ENCODE measurements at regions not wholly inside any gene's neighbourhood (a gene's known extent, or its start where the extent isn't known, plus 50 kb on each side); places are given as distances from the start of the nearest gene placed in this dataset.
"Not testable (repeated sequence)": the region's sequence is repeated elsewhere in the genome, so short reads cannot be mapped to it uniquely, and the experiment has no call there.

DNA sequence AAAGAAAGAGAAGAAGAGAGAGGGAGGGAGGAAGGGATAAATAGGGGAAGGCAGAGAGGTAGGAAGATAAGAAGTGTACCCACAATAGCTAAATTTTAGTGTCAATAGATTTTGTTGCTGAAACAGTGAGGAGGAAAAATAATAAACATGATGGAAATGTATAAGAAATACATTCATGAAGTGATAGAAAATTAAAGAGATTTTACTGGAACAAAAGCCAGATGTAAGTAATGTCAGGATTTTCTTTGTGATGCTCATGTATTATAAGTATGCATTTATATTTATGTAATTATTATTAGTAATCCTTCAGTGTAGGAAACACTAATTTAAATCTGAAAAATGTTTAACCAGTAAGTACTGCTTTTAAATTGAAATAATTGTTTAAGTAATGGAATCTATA is 1125.2 kb upstream of the FANCL start:
- no peak overlapping the region for H3K27ac ChIP-seq (ENCODE audit: low read depth, low read length)

DNA sequence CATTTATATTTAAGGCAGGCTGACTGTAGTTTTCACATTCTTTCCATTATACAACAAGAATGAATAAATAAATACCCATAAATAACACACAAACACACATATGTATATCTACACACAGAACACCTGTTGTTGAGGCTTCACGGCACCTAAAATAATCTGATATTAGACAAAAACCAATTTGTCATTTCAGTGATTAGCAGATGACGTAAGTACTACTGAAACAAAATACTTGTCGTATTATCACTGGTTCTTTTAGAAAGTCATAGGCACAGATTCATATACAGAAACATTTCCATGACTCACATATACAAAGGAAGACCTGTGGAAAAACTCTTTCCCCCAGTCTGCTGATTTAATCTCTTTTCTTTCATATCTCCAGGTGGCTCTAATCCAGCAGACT is 1113.4 kb upstream of the FANCL start:
- Histone ChIP-seq H3K27ac (ENCODE audit: low read depth, low read length) (no peak overlapping the region), H3K36me3 (ENCODE audit: control insufficient read depth, insufficient read depth, low read length) (no peaks in the 10 kb centered on the region), H3K4me3 (ENCODE audit: low read length) (no peak overlapping the region), H3K4me1 (ENCODE audit: control insufficient read depth, insufficient read depth, low read length) (no peaks in the 10 kb centered on the region), H3K27me3 (ENCODE audit: control insufficient read depth, insufficient read depth, low read length) (no peaks in the 10 kb centered on the region), H3K9ac (ENCODE audit: low read length) (no peak overlapping the region)

More for the DNA sequence above, 1125.2 kb upstream of the FANCL start:
- no peaks in the 10 kb centered on the region for H3K36me3 ChIP-seq (ENCODE audit: control insufficient read depth, insufficient read depth, low read length)
- H3K27me3 ChIP-seq (ENCODE audit: control insufficient read depth, insufficient read depth, low read length), result no peaks in the 10 kb centered on the region
- H3K4me1 ChIP-seq (ENCODE audit: control insufficient read depth, insufficient read depth, low read length), result no peaks in the 10 kb centered on the region
- no peak overlapping the region for H3K4me3 ChIP-seq (ENCODE audit: low read length)
- H3K9ac ChIP-seq (ENCODE audit: low read length), result no peak overlapping the region

DNA sequence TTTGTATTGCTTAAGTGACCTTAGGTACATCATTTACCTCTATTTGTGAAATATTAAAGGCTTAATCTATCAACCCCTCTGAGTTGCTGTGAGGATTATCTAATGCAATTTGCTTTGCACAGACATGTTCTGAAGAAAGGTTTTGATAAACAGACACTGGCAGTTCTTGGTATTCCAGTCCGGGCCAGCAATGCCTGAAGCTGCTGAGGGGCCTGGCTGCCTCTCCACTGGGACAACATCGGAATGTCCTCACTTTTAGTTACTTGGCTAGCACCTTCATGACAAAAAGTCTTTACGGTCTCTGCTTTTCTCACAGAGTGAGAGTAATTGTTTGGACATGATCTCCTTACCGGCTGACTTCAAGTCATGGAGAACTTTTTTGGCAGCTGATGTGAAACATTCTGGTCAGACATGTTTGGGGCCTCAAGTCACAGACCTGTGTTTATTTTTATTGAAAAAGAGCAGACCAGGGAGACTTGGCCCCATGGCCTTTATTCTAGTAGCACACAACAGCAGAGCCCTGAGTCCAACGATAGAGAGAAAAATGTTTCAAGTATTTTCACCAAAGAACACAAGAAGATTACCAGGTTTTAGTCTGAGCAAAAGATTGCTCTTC is 1112.3 kb upstream of the FANCL start:
- H3K4me3 ChIP-seq (ENCODE audit: low read length), result no peak overlapping the region
- no peaks in the 10 kb centered on the region for H3K36me3 ChIP-seq (ENCODE audit: control insufficient read depth, insufficient read depth, low read length)
- no peak overlapping the region for H3K9ac ChIP-seq (ENCODE audit: low read length)
- no peak overlapping the region for H3K27ac ChIP-seq (ENCODE audit: low read depth, low read length)
- H3K4me1 ChIP-seq (ENCODE audit: control insufficient read depth, insufficient read depth, low read length), result no peaks in the 10 kb centered on the region
- H3K27me3 ChIP-seq (ENCODE audit: control insufficient read depth, insufficient read depth, low read length), result no peaks in the 10 kb centered on the region

DNA sequence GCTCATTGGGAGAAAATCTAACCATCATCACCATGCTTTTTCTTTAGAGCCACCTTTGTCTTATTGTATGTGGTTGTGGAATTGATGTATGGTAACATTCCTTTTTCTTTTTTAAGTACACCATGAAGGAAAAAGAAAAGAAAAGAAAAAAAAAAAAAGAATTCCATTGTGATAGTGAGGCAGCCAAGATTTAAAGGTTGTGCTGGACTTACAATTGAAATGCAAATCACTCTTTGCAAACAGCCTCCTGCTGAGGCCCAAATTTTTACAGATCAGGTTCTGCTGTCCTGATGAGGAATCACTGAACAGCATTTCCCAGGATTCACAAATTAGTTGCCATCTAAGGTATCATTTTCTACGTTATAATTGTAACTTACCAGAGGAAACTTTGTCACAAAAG is 1101.0 kb upstream of the FANCL start:
- Histone ChIP-seq H3K9ac (ENCODE audit: low read length) (no peak overlapping the region), H3K4me3 (ENCODE audit: low read length) (no peak overlapping the region), H3K27ac (ENCODE audit: low read depth, low read length) (no peak overlapping the region), H3K27me3 (ENCODE audit: control insufficient read depth, insufficient read depth, low read length) (no peaks in the 10 kb centered on the region), H3K36me3 (ENCODE audit: control insufficient read depth, insufficient read depth, low read length) (no peaks in the 10 kb centered on the region), H3K4me1 (ENCODE audit: control insufficient read depth, insufficient read depth, low read length) (no peaks in the 10 kb centered on the region)

DNA sequence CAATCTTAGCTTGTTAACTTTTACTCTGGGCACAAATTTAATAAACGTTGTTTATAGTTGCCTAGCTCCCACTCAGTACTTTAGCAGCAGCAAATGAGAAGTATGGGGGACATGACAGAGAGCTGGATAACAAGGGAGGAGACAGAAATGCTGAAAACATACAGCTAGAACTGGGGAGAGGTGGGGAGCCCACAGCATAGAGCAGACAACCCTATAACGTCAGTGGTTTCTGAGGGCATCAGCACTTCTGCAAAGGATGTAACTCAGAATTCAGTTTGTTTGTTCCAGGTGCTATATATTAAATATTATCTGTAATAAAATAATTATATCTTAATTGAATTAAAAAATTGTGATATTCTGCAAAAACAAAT is 1098.7 kb upstream of the FANCL start:
- Histone ChIP-seq H3K9ac (ENCODE audit: low read length) (no peak overlapping the region), H3K36me3 (ENCODE audit: control insufficient read depth, insufficient read depth, low read length) (no peaks in the 10 kb centered on the region), H3K4me3 (ENCODE audit: low read length) (no peak overlapping the region), H3K27ac (ENCODE audit: low read depth, low read length) (no peak overlapping the region), H3K4me1 (ENCODE audit: control insufficient read depth, insufficient read depth, low read length) (no peaks in the 10 kb centered on the region), H3K27me3 (ENCODE audit: control insufficient read depth, insufficient read depth, low read length) (no peaks in the 10 kb centered on the region)

DNA sequence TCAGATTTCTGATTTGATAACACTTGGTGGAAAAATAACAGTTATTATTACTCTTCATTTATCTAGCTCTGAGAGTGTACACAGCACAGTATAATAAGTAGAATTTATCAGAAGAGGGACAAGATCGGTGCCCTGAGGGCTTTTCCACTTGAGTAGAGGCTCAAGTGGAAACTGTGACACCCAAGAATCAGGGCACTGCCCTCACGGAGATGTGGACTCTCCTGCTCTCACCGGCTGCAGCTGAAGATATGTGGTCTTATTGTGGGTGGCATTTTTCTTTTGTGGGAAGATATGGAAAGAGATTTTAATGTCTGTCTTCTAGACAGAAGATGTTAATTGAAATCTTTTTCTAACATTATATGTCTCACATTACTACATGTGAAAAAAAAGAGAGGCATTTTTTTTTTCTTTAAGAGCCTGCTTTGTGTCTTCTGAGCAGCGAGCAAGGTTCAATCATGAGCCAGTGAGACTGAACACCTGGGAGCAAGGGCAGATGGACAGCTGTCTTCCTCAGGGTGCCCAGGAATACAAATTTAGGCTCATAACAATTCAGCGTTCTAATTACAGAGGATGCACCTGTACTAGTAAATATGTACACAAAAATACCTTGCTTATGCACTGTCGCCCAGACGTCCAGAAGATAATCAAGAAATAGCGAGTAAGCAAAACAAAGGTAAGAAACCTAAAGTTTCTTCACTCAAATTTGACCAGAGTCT is 1098.2 kb upstream of the FANCL start:
- Histone ChIP-seq H3K4me3 (ENCODE audit: low read length) (no peak overlapping the region), H3K4me1 (ENCODE audit: control insufficient read depth, insufficient read depth, low read length) (no peaks in the 10 kb centered on the region), H3K27ac (ENCODE audit: low read depth, low read length) (no peak overlapping the region), H3K36me3 (ENCODE audit: control insufficient read depth, insufficient read depth, low read length) (no peaks in the 10 kb centered on the region), H3K27me3 (ENCODE audit: control insufficient read depth, insufficient read depth, low read length) (no peaks in the 10 kb centered on the region), H3K9ac (ENCODE audit: low read length) (no peak overlapping the region)

DNA sequence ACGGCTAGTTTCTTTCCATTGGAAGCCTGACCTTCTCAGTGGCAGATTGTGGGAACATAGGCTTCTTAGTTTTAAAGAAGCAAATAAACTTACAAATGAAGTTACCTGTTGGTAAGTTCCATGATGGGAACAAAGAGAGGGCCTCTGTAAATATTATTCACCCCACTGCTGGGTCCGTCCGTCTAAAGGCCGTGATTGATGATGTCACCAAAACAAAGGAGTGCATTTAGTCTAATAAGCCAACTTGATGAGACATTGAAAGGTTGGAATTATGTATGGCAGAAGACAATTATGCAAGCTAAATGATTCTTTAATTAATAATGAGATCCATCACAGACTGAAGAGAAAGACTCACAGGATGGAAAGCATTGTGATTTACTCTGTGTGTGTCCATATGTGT is 1091.9 kb upstream of the FANCL start:
- no peak overlapping the region for H3K9ac ChIP-seq (ENCODE audit: low read length)
- no peak overlapping the region for H3K4me3 ChIP-seq (ENCODE audit: low read length)
- no peaks in the 10 kb centered on the region for H3K36me3 ChIP-seq (ENCODE audit: control insufficient read depth, insufficient read depth, low read length)
- H3K27me3 ChIP-seq (ENCODE audit: control insufficient read depth, insufficient read depth, low read length), result no peaks in the 10 kb centered on the region
- no peaks in the 10 kb centered on the region for H3K4me1 ChIP-seq (ENCODE audit: control insufficient read depth, insufficient read depth, low read length)
- no peak overlapping the region for H3K27ac ChIP-seq (ENCODE audit: low read depth, low read length)

DNA sequence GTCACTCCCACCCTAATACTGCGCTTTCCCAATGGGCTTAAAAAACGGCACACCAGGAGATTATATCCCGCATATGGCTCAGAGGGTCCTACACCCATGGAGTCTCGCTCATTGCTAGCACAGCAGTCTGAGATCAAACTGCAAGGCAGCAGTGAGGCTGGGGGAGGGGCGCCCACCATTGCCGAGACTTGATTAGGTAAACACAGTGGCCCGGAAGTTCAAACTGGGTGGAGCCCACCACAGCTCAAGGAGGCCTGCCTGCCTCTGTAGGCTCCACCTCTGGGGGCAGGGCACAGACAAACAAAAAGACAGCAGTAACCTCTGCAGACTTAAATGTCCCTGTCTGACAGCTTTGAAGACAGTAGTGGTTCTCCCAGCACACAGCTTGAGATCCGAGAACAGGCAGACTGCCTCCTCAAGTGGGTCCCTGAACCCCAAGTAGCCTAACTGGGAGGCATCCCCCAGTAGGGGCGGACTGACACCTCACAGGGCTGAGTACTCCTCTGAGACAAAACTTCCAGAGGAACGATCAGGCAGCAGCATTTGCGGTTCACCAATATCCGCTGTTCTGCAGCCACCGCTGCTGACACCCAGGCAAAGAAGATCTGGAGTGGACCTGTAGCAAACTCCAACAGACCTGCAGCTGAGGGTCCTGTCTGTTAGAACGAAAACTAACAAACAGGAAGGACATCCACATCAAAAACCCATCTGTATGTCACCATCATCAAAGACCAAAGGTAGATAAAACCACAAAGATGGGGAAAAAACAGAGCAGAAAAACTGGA is 1085.6 kb upstream of the FANCL start:
- not testable (repeated sequence) for H3K9ac ChIP-seq (ENCODE audit: low read length); H3K27me3 ChIP-seq (ENCODE audit: control insufficient read depth, insufficient read depth, low read length); H3K36me3 ChIP-seq (ENCODE audit: control insufficient read depth, insufficient read depth, low read length); H3K27ac ChIP-seq (ENCODE audit: low read depth, low read length); H3K4me1 ChIP-seq (ENCODE audit: control insufficient read depth, insufficient read depth, low read length); H3K4me3 ChIP-seq (ENCODE audit: low read length)

DNA sequence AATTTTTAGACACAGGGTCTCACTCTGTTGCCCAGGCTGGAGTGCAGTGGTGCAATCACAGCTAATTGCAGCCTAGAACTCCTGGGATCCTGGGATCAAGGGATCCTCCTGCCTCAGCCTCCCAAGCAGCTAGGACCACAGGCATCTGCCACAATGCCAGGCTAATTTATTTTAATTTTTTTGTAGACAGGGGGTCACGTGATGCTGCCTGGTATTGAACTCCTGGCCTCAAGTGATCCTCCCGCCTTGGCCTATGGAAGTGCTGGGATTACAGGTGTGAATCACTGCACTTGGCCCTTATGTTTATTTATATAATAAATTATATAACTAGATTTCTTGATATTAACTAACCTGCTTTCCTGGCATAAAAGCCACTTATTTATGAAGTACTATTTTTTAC is 1081.7 kb upstream of the FANCL start:
- H3K4me1 ChIP-seq (ENCODE audit: control insufficient read depth, insufficient read depth, low read length), result no peaks in the 10 kb centered on the region
- no peaks in the 10 kb centered on the region for H3K36me3 ChIP-seq (ENCODE audit: control insufficient read depth, insufficient read depth, low read length)
- H3K4me3 ChIP-seq (ENCODE audit: low read length), result no peak overlapping the region
- H3K27ac ChIP-seq (ENCODE audit: low read depth, low read length), result no peak overlapping the region
- no peaks in the 10 kb centered on the region for H3K27me3 ChIP-seq (ENCODE audit: control insufficient read depth, insufficient read depth, low read length)
- H3K9ac ChIP-seq (ENCODE audit: low read length), result no peak overlapping the region

DNA sequence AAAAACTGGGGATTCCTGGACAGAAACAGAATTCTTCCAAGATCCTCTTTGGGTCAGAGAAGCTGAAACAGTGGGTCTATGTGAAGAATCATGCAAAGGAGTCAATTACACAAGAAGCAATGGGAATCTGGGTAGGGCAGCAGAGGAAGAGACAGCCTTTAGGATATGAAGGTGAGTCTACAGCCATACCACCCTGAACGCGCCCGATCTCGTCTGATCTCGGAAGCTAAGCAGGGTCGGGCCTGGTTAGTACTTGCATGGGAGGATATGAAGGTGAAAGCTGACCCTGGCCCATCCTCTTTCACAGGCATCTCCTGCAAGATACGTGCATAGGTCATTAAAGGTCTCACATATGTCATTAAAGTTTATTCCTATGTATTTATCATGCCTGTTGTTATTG is 1080.9 kb upstream of the FANCL start:
- no peak overlapping the region for H3K27ac ChIP-seq (ENCODE audit: low read depth, low read length)
- no peaks in the 10 kb centered on the region for H3K4me1 ChIP-seq (ENCODE audit: control insufficient read depth, insufficient read depth, low read length)
- H3K36me3 ChIP-seq (ENCODE audit: control insufficient read depth, insufficient read depth, low read length), result no peaks in the 10 kb centered on the region
- no peak overlapping the region for H3K4me3 ChIP-seq (ENCODE audit: low read length)
- H3K27me3 ChIP-seq (ENCODE audit: control insufficient read depth, insufficient read depth, low read length), result no peaks in the 10 kb centered on the region
- H3K9ac ChIP-seq (ENCODE audit: low read length), result no peak overlapping the region

DNA sequence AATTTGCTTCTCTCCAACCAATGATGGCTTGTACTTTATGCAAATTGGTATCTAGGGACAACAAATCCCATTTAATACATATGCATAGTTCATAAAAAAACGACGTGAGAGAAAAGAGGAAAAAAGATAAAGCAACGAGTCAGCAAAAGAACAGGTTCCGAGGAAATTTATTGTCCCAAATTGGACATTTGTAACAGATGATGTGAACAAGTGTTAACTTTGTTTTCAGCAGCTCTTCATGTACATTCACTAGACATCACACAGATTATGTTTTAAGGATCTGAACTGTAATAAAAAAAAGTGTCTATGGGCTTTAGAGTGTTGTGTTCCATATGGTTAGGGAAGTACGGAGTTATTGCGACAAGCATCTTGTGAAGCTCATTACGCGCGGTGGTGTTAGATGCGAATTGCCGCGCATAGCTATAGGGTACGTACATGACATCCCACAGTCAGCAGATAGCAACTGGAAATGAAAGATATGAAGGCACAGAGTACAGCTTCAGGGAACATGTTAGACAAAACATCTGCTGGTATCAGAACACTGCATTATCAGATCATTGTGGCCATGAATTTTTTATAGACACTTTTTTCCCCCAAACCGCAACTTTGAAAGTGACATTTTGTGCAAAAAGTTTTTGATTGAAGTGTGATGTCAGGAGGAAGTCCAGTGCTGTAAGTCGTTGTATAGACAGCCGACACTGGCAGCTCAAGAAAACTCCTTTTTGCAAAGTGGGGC is 1073.1 kb upstream of the FANCL start:
- Histone ChIP-seq H3K4me3 (ENCODE audit: low read length) (no peak overlapping the region), H3K27ac (ENCODE audit: low read depth, low read length) (no peak overlapping the region), H3K36me3 (ENCODE audit: control insufficient read depth, insufficient read depth, low read length) (no peaks in the 10 kb centered on the region), H3K27me3 (ENCODE audit: control insufficient read depth, insufficient read depth, low read length) (no peaks in the 10 kb centered on the region), H3K4me1 (ENCODE audit: control insufficient read depth, insufficient read depth, low read length) (no peaks in the 10 kb centered on the region), H3K9ac (ENCODE audit: low read length) (no peak overlapping the region)

Data from rectal smooth muscle tissue (tissue), 1 donor.